Muscle layer of duodenum (tissue), 2 donors: ENCODE measurements at regions not wholly inside any gene's neighbourhood (a gene's known extent, or its start where the extent isn't known, plus 50 kb on each side); places are given as distances from the start of the nearest gene placed in this dataset.

Experiments
- H3K27ac ChIP-seq: one replicate; pipeline ENCODE4 v1.7.0; 2013; ENCODE audit warnings: mild to moderate bottlenecking, low read length
- H3K27me3 ChIP-seq: one replicate; pipeline ENCODE4 v1.7.0; 2013; ENCODE audit warnings: low read depth, mild to moderate bottlenecking, control low read depth, low read length
- H3K36me3 ChIP-seq, 2 donors: one replicate each; pipeline ENCODE4 v1.7.0; 2013; ENCODE audit warnings: low read length in 2 of 2, control low read depth in 1 of 2, mild to moderate bottlenecking in 1 of 2; ENCODE audit not compliant: insufficient read depth in 2 of 2, control insufficient read depth in 1 of 2
- H3K4me1 ChIP-seq, 2 donors: one replicate each; pipeline ENCODE4 v1.7.0; 2013; ENCODE audit warnings: low read length in 2 of 2, mild to moderate bottlenecking in 2 of 2, control low read depth in 1 of 2, moderate library complexity in 1 of 2; ENCODE audit not compliant: insufficient read depth in 2 of 2, control insufficient read depth in 1 of 2
- H3K4me3 ChIP-seq, 2 donors: one replicate each; pipeline ENCODE4 v1.7.0; 2013; ENCODE audit warnings: low read length in 2 of 2, low read depth in 1 of 2, mild to moderate bottlenecking in 1 of 2
- H3K9me3 ChIP-seq, 2 donors: one replicate each; pipeline ENCODE4 v1.7.0; 2013; ENCODE audit warnings: low read length in 2 of 2, control low read depth in 1 of 2, mild to moderate bottlenecking in 1 of 2; ENCODE audit not compliant: control insufficient read depth in 1 of 2
- donor health status: healthy.

DNA sequence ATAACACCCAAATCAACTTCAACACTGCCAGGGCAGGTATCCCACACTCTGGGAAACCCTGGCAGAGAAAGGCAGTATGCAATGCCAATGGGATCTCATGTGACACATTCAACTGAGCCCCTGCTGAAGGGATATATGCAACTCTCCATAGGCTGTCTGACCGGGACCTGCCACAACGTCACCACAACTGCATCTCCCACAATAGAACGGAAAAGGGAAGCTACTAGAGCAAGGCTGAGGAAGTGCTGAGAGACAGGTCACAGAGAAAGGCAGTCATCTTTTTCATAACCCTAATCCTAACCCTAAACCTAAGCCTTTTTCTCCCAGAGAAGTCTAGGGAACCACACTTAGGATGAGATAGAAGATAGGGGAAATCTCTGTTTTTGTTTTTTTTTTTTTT, 345.9 kb upstream of the CD180 start:
- no peaks in the 10 kb centered on the region for H3K27me3 ChIP-seq
- H3K27ac ChIP-seq = no peak overlapping the region
- H3K36me3 ChIP-seq = no peaks in the 10 kb centered on the region
- peaks cover 7 to 18% of the 10 kb centered on the region in 2 donors for H3K4me1 ChIP-seq
- no peaks in the 10 kb centered on the region for H3K9me3 ChIP-seq
- H3K4me3 ChIP-seq = no peak overlapping the region

DNA sequence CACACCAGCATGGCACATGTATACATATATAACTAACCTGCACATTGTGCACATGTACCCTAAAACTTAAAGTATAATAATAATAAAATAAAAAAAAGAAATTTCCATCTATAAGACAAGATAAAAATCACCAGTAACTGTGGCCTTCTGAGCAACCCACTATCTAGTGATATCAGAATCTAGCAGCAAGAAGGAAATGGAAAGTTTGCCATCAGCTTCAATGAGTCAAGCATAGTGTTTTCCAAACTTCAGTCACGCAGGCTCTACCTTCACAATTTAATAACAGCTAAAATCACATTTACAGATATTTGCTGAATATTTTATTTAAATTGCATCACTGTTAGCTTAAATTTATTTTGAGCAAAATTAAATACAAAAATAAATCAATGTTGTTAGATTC, 345.3 kb upstream of the CD180 start:
- Histone ChIP-seq H3K27me3 (no peaks in the 10 kb centered on the region), H3K4me3 (no peak overlapping the region), H3K36me3 (no peaks in the 10 kb centered on the region)

DNA sequence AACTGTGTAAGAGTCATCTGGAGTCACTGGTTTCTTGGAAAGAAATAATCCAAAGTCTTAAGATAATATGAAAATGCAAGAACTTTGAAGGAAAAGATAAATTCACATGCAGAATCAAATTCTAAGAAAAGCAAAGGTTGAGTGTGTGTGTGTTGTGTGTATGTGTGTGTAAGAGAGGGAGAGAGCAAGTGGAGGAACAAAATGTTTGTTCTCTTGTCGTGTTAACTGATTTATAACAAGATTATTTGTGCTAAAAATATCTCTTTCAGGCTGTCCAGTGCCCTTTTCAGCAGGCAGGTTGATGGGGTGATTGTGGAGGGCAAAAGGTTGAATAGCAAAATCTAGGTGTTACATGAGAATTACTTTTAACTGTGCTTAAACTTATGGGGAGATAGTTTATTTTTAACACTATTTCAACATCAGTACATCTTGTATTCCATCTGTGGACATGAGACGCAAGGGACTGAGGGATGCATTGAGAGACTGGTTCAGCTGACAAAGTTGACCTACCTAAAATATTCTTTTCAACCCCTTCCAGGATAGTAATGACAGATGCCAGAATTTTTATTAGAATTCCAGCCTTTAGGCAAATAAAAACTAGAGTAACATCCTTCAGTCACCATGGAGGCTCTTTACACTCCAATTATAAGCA, 342.4 kb upstream of the CD180 start:
- H3K27me3 ChIP-seq = no peaks in the 10 kb centered on the region
- H3K27ac ChIP-seq = peak overlapping the region; percentile 22
- no peaks in the 10 kb centered on the region for H3K36me3 ChIP-seq
- H3K4me1 ChIP-seq = peaks cover 13 to 27% of the 10 kb centered on the region in 2 donors
- H3K4me3 ChIP-seq = no peak overlapping the region
- no peaks in the 10 kb centered on the region for H3K9me3 ChIP-seq

More for the DNA sequence above, 345.3 kb upstream of the CD180 start:
- H3K27ac ChIP-seq = no peak overlapping the region
- H3K9me3 ChIP-seq = no peaks in the 10 kb centered on the region
- H3K4me1 ChIP-seq = peaks cover 13 to 23% of the 10 kb centered on the region in 2 donors

- Histone ChIP-seq H3K4me3 (peak overlapping the region; percentile 44 to 72), H3K9me3 (no peaks in the 10 kb centered on the region), H3K36me3 (no peaks in the 10 kb centered on the region), H3K4me1 (peaks cover 13 to 22% of the 10 kb centered on the region in 2 donors), H3K27ac (peak overlapping the region; percentile 82), H3K27me3 (no peaks in the 10 kb centered on the region)
These were observed 341.0 kb upstream of the CD180 start for GRCh38 chr5:67537439-67538148.

DNA sequence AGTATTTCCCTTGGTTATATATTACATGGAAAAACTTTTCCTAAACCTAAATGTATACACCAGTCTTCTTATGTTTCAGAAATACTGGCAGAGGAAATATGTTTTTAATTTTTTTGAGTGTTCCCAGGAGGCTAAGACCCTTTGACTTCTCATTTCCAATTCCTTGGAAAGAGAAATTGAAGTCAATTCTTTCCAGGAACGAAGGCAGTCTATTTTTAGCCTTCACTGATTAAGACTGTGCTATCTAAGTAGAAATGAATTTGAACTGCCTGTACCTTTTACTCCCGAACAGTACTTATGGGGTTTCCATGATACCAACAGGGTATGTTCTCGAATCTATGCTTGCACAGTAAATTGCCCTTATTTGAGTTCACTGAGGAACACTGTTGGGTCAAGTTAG, 340.3 kb upstream of the CD180 start:
- H3K27me3 ChIP-seq = no peaks in the 10 kb centered on the region
- no peaks in the 10 kb centered on the region for H3K9me3 ChIP-seq
- H3K27ac ChIP-seq = peak overlapping the region; percentile 82
- H3K4me3 ChIP-seq = peak overlapping the region; percentile 44 to 72
- peaks cover 13 to 22% of the 10 kb centered on the region in 2 donors for H3K4me1 ChIP-seq
- no peaks in the 10 kb centered on the region for H3K36me3 ChIP-seq

GRCh38 chr5:67530609-67531255, 334.1 kb upstream of the CD180 start:
- H3K27ac ChIP-seq = no peak overlapping the region
- no peak overlapping the region for H3K4me3 ChIP-seq
- no peaks in the 10 kb centered on the region for H3K4me1 ChIP-seq

GRCh38 chr5:67528953-67529352, 332.4 kb upstream of the CD180 start:
- Histone ChIP-seq H3K36me3 (no peaks in the 10 kb centered on the region), H3K4me1 (no peaks in the 10 kb centered on the region), H3K27me3 (no peaks in the 10 kb centered on the region), H3K9me3 (peaks cover 0 to 2% of the 10 kb centered on the region in 2 donors), H3K27ac (no peak overlapping the region), H3K4me3 (no peak overlapping the region)

More at GRCh38 chr5:67530609-67531255, 334.1 kb upstream of the CD180 start:
- peaks cover 0 to 2% of the 10 kb centered on the region in 2 donors for H3K9me3 ChIP-seq
- no peaks in the 10 kb centered on the region for H3K27me3 ChIP-seq
- no peaks in the 10 kb centered on the region for H3K36me3 ChIP-seq

DNA sequence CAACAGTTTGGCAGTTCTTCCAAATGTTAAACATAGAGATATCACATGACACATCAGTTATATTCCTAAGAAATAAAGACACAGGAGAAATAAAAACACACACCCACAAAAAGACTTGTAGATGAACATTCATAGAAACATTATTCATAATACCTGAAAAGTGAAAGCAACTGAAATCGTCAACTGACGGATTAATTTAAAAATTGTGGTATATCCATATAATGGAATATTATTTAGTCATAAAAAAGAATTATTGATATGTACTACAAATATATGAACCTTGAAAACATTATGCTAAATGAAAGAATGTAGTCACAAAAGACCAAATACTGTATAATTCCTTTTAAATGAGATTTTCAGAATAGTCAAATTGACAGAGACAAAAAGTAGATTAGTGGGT, 330.2 kb upstream of the CD180 start:
- no peak overlapping the region for H3K27ac ChIP-seq
- H3K36me3 ChIP-seq = no peaks in the 10 kb centered on the region

GRCh38 chr5:67520161-67520908, 323.7 kb upstream of the CD180 start:
- H3K27ac ChIP-seq = no peak overlapping the region
- no peak overlapping the region for H3K4me3 ChIP-seq
- no peaks in the 10 kb centered on the region for H3K4me1 ChIP-seq
- no peaks in the 10 kb centered on the region for H3K9me3 ChIP-seq
- H3K27me3 ChIP-seq = no peaks in the 10 kb centered on the region
- H3K36me3 ChIP-seq = no peaks in the 10 kb centered on the region

More for the DNA sequence above, 330.2 kb upstream of the CD180 start:
- H3K27me3 ChIP-seq = no peaks in the 10 kb centered on the region
- H3K4me3 ChIP-seq = no peak overlapping the region
- no peaks in the 10 kb centered on the region for H3K4me1 ChIP-seq
- peaks cover 0 to 2% of the 10 kb centered on the region in 2 donors for H3K9me3 ChIP-seq

- Histone ChIP-seq H3K27me3 (no peaks in the 10 kb centered on the region), H3K36me3 (no peaks in the 10 kb centered on the region), H3K4me3 (no peak overlapping the region), H3K9me3 (no peaks in the 10 kb centered on the region), H3K27ac (no peak overlapping the region), H3K4me1 (no peaks in the 10 kb centered on the region)
These were observed 321.6 kb upstream of the CD180 start for GRCh38 chr5:67518227-67518626.
